Choroid plexus epithelial cell (primary cell): ENCODE measurements at regions not wholly inside any gene's neighbourhood (a gene's known extent, or its start where the extent isn't known, plus 50 kb on each side); places are given as distances from the start of the nearest gene placed in this dataset.

Experiments
- DNase-seq: peaks from one replicate; pipeline ENCODE4 v3.0.0-alpha.2; 2010; ENCODE audit warnings: low read depth
- H3K4me3 ChIP-seq: 2 replicates; pipeline ENCODE4 v1.5.1; 2011; ENCODE audit warnings: low read depth, mild to moderate bottlenecking, control low read depth, low read length, moderate library complexity
- CTCF ChIP-seq: conservative IDR thresholded peaks from 2 replicates; pipeline ENCODE4 v1.5.1; 2011; ENCODE audit warnings: low read depth, mild to moderate bottlenecking, control low read depth, inconsistent platforms, low read length, moderate library complexity

DNA sequence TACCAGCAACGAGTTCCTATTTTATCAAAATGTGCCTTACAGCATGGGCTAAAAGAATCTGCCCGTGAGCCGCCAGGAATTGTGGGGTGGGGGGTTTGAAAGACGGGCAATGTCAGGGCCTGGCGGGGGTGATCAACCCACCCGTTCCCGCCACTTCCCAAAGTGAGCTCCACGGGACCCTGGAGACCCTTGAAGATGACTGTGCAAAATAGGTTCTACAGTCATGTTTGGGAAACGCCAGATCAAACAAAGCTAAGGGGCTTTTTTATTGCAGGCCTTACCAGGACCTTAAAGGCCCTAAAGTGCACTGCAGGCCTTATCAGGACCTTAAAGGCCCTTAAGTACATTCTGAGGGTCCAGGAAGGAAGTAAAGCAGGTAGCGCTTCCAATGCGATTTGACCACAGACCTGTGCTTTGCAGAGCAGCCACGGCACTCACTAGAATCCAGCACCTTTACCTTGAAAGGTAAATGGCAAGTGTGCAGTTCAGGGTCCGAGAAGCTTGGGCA, 404.1 kb downstream of the SHANK2 start:
- H3K4me3 ChIP-seq, result no peak overlapping the region
- TF ChIP-seq CTCF, result no peak
- no peak for DNase-seq

DNA sequence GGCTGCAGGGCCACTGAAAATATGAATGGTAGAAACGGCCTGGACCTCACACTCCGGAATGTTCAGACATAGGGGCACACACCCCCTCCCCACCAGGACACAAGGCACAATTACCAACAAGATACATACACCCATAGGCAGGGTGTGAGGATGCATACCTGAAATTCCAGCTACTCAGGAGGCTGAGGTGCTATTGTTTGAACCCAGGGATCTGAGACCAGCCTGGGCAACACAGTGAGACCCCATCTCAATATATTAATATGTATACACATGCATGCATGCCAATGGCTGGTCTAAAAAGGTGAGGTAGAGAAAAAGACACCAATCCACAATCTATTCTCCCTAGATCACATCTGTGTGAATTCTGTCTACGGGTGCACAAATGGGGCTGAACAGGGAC, 403.3 kb downstream of the SHANK2 start:
- H3K4me3 ChIP-seq, result no peak overlapping the region
- no peak for DNase-seq
- no peak for TF ChIP-seq CTCF

DNA sequence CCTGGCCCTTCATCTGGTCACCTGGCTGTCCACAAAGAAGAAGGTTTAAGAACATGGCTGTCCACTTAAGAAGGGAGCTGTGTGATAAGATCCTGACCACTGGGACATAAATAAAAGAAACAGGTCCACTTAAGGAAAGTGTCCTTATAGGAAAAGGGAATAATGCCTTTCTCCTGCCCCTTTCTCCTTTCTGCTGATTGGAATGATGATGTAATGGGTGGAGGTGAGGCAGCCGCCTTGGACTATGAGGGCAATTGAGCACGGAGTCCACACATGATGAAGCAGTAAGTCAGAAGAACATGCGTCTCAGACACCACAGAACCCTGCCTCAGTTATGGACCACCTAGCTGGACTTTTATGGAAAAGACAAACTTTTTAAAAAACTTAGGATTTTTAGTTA, 401.1 kb downstream of the SHANK2 start:
- no peak overlapping the region for H3K4me3 ChIP-seq
- DNase-seq, result no peak
- TF ChIP-seq CTCF, result no peak

DNA sequence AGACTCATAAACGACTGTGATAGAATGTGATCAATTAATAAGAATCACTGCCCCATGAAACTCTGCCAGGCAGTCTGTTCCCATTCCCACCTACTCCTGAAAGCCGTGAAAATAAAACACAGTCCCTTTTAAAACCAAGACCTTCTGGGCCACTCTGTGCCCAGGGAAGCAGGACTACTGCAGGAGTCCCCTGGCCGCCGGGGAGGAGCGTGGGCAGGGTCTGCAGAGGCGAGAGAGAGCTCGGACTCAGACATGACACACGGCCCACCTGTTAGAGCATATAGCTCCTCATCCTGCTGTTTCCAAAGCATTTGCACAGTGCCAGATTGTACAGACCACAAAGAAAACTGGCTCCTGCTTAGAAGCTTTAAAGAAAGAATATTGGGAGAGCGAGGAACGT, 400.5 kb downstream of the SHANK2 start:
- DNase-seq, result no peak
- no peak overlapping the region for H3K4me3 ChIP-seq
- TF ChIP-seq CTCF, result no peak

GRCh38 chr11:70853068-70853769, 399.2 kb downstream of the SHANK2 start:
- no peak for TF ChIP-seq CTCF
- H3K4me3 ChIP-seq, result no peak overlapping the region
- no peak for DNase-seq

DNA sequence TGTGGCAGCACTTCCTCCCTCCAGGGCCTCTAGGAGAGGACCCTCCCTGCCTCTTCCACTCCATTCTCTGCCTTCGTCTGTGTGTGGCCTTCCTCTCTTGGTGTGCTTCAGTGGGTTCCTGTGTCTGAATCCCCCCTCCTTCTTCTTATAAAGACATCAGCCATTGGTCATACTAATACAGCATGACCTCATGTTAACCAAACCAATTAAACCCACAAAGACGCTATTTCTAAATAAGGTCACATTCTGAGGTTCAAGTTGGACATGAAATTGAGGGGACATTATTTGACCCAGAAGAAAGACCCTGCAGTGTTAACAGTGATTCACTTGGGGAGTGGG, 398.6 kb downstream of the SHANK2 start:
- H3K4me3 ChIP-seq, result no peak overlapping the region
- TF ChIP-seq CTCF, result no peak
- DNase-seq, result no peak

DNA sequence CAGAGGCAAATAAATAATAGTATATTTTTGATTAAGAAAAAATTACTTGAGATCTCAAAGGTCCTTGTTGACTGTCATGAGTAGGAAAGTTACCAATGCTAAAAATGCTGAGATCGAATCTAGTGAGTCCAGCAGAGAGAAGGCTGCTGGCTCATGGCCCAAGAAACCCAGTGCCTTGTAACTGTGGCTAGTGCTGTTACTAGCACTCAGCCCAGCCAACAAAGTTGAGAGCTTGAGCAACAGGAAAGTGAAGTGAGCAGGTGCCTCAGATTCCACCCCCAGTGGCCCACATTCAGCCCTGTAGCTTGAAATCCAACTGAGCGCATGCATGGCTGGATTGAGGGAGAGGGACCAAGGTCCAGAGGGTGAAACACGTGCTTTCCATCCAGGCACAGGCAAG, 398.2 kb downstream of the SHANK2 start:
- no peak overlapping the region for H3K4me3 ChIP-seq
- no peak for TF ChIP-seq CTCF
- no peak for DNase-seq
